ENCODE measurements at regions not wholly inside any gene's neighbourhood (a gene's known extent, or its start where the extent isn't known, plus 50 kb on each side); places are given as distances from the start of the nearest gene placed in this dataset.

GRCh38 chr4:120540625-120541024 is 381.9 kb downstream of the PRDM5 start:
- H3K36me3 ChIP-seq (ENCODE audit: insufficient read depth, low read length): no peaks in the 10 kb centered on the region
- H3K9me2 ChIP-seq (ENCODE audit: insufficient read depth, low read length): no peaks in the 10 kb centered on the region
- no peak for TF ChIP-seq EP300 (conservative IDR thresholded peaks at IDR 0.05; ENCODE audit: poor library complexity, severe bottlenecking)
- TF ChIP-seq MXI1 (conservative IDR thresholded peaks at IDR 0.05; ENCODE audit: poor library complexity, severe bottlenecking): no peak
- TF ChIP-seq REST (IDR thresholded peaks at IDR 0.05; ENCODE audit: borderline replicate concordance): no peak
- no peak for TF ChIP-seq EZH2 (IDR thresholded peaks at IDR 0.05; ENCODE audit: borderline replicate concordance, insufficient read depth, low read length, poor library complexity, severe bottlenecking)
- no peak for TF ChIP-seq POLR2AphosphoS5 (IDR thresholded peaks at IDR 0.05)
- TF ChIP-seq SMC3 (conservative IDR thresholded peaks at IDR 0.05; ENCODE audit: poor library complexity): no peak
- TF ChIP-seq CTCF (IDR thresholded peaks at IDR 0.05; ENCODE audit: poor library complexity, severe bottlenecking): no peak
- no peak for TF ChIP-seq RAD21 (conservative IDR thresholded peaks at IDR 0.05)
- no peak for TF ChIP-seq TAF1 (IDR thresholded peaks at IDR 0.05; ENCODE audit: low read depth)
- no peak overlapping the region for H3K27ac ChIP-seq (ENCODE audit: low read length)
- no peak overlapping the region for H2AFZ ChIP-seq (ENCODE audit: low read depth, low read length)
- H3K4me3 ChIP-seq (ENCODE audit: low read length): no peak overlapping the region
- H3K9ac ChIP-seq (ENCODE audit: low read length): no peak overlapping the region
- H3K27me3 ChIP-seq (ENCODE audit: insufficient read depth, low read depth, low read length): no peaks in the 10 kb centered on the region
- no peaks in the 10 kb centered on the region for H4K20me1 ChIP-seq (ENCODE audit: insufficient read depth)
- no peaks in the 10 kb centered on the region for H3K9me3 ChIP-seq (ENCODE audit: low read length)
- no peaks in the 10 kb centered on the region for H3F3A ChIP-seq (ENCODE audit: insufficient read depth, low read length, poor library complexity, severe bottlenecking)
- H3K4me2 ChIP-seq (ENCODE audit: low read length): no peak overlapping the region
- no peaks in the 10 kb centered on the region for H3K79me2 ChIP-seq (replicated peaks; ENCODE audit: insufficient read depth, low read length)

- no peaks in the 10 kb centered on the region for H3F3A ChIP-seq (ENCODE audit: insufficient read depth, low read length, poor library complexity, severe bottlenecking)
- no peaks in the 10 kb centered on the region for H3K36me3 ChIP-seq (ENCODE audit: insufficient read depth, low read length)
- no peak overlapping the region for H3K4me2 ChIP-seq (ENCODE audit: low read length)
- H3K27ac ChIP-seq (ENCODE audit: low read length): no peak overlapping the region
- H3K79me2 ChIP-seq (replicated peaks; ENCODE audit: insufficient read depth, low read length): no peaks in the 10 kb centered on the region
- no peaks in the 10 kb centered on the region for H4K20me1 ChIP-seq (ENCODE audit: insufficient read depth)
- no peak overlapping the region for H2AFZ ChIP-seq (ENCODE audit: low read depth, low read length)
- no peak for TF ChIP-seq MXI1 (conservative IDR thresholded peaks at IDR 0.05; ENCODE audit: poor library complexity, severe bottlenecking)
- no peak for TF ChIP-seq TAF1 (IDR thresholded peaks at IDR 0.05; ENCODE audit: low read depth)
- TF ChIP-seq SMC3 (conservative IDR thresholded peaks at IDR 0.05; ENCODE audit: poor library complexity): no peak
- no peak for TF ChIP-seq REST (IDR thresholded peaks at IDR 0.05; ENCODE audit: borderline replicate concordance)
- no peak for TF ChIP-seq EZH2 (IDR thresholded peaks at IDR 0.05; ENCODE audit: borderline replicate concordance, insufficient read depth, low read length, poor library complexity, severe bottlenecking)
- TF ChIP-seq EP300 (conservative IDR thresholded peaks at IDR 0.05; ENCODE audit: poor library complexity, severe bottlenecking): no peak
- no peak for TF ChIP-seq RAD21 (conservative IDR thresholded peaks at IDR 0.05)
- no peak for TF ChIP-seq POLR2AphosphoS5 (IDR thresholded peaks at IDR 0.05)
- TF ChIP-seq CTCF (IDR thresholded peaks at IDR 0.05; ENCODE audit: poor library complexity, severe bottlenecking): no peak
- no peak overlapping the region for H3K9ac ChIP-seq (ENCODE audit: low read length)
- no peaks in the 10 kb centered on the region for H3K27me3 ChIP-seq (ENCODE audit: insufficient read depth, low read depth, low read length)
- H3K9me2 ChIP-seq (ENCODE audit: insufficient read depth, low read length): no peaks in the 10 kb centered on the region
- H3K9me3 ChIP-seq (ENCODE audit: low read length): no peaks in the 10 kb centered on the region
- H3K4me3 ChIP-seq (ENCODE audit: low read length): no peak overlapping the region
Observed at GRCh38 chr4:120536884-120537283, 385.6 kb downstream of the PRDM5 start.
